ENCODE measurements at regions not wholly inside any gene's neighbourhood (a gene's known extent, or its start where the extent isn't known, plus 50 kb on each side); places are given as distances from the start of the nearest gene placed in this dataset.

DNA sequence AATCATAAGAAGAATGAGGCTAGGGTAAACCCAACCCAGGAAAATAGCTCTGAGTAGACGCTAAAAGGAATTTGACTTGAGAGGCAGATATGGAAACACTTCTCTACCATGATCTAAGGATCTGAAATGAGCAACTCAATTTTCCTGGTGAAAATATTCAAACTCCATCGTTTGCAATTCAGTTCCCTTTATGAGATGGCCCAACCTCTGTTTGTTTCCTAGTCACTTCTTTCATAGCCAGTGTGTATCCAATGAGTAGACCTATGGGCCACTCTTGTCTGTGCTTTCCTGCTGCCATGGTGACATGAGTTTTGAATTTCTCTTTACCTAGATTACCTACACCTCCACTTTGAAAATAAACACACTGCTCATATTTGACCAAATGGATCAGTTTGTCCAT is 176.2 kb upstream of the GPRIN3 start:
- H3K4me3 ChIP-seq, result no peak overlapping the region
- no peaks in the 10 kb centered on the region for H3K36me3 ChIP-seq
- DNase-seq (no peak), ATAC-seq (no peak)
- TF ChIP-seq, protein P1, sequence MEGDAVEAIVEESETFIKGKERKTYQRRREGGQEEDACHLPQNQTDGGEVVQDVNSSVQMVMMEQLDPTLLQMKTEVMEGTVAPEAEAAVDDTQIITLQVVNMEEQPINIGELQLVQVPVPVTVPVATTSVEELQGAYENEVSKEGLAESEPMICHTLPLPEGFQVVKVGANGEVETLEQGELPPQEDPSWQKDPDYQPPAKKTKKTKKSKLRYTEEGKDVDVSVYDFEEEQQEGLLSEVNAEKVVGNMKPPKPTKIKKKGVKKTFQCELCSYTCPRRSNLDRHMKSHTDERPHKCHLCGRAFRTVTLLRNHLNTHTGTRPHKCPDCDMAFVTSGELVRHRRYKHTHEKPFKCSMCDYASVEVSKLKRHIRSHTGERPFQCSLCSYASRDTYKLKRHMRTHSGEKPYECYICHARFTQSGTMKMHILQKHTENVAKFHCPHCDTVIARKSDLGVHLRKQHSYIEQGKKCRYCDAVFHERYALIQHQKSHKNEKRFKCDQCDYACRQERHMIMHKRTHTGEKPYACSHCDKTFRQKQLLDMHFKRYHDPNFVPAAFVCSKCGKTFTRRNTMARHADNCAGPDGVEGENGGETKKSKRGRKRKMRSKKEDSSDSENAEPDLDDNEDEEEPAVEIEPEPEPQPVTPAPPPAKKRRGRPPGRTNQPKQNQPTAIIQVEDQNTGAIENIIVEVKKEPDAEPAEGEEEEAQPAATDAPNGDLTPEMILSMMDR (IDR thresholded peaks at IDR 0.05), result no peak
- no peak for TF ChIP-seq POLR2A (IDR thresholded peaks at IDR 0.05)
- H3K4me1 ChIP-seq, result no peaks in the 10 kb centered on the region
- 80 to 89% (median 83%) methylated on average over 2 of the region's 2 CpGs for WGBS, 4 donors
- H3K27ac ChIP-seq, result no peak overlapping the region
- intact Hi-C loops (cut with DNase I), result loop anchor here in 5 of 10 donors (5.0 to 10.0 kb wide), 4 partner anchors 391 to 421 kb away; partner anchors contain the start of gene MMRN1 (in 1 of the 5)
- H3K27me3 ChIP-seq, result no peaks in the 10 kb centered on the region
- peaks cover 0 to 17% (median 0%) of the 10 kb centered on the region in 12 donors for H3K9me3 ChIP-seq

DNA sequence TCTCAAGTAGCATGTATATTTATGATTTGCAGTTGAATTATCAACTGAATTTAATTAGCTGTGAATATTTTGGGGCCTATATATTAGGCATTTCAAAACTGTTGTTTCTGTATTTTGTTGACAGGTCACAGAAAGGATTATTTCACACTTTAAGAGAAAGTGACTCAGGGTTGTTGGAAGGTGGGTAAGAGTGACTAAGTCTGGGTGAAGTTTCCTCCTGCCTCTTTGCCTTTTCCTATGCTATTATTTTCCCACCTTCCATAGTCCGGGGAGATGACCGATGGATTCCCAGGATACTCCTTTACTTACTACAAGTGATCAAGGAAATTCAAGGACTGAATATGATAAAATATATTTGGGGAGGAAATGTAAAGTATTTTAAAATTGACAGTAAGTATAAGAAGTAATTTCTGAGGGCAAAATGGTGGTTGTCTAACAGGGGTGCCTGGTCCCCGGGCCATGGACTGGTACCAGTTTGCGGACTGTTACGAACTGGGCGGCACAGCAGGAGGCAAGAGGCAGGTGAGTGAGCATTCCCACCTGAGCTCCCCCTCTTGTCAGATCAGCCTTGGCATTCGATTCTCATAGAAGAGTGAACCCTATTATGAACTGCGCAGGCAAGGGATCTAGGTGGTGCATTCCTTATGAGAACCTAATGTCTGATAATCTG is 175.5 kb upstream of the GPRIN3 start:
- intact Hi-C loops (cut with DNase I), result loop anchor here in 5 of 10 donors (5.0 to 10.0 kb wide), 4 partner anchors 392 to 422 kb away; partner anchors contain the start of gene MMRN1 (in 1 of the 5)
- no peak for DNase-seq
- Histone ChIP-seq H3K9me3 (peaks cover 0 to 17% (median 0%) of the 10 kb centered on the region in 12 donors), H3K36me3 (no peaks in the 10 kb centered on the region), H3K27ac (no peak overlapping the region), H3K27me3 (no peaks in the 10 kb centered on the region), H3K4me1 (no peaks in the 10 kb centered on the region), H3K4me3 (no peak overlapping the region)
- WGBS, 4 donors, result 89 to 95% (median 93%) methylated on average over 8 of the region's 8 CpGs
- TF ChIP-seq, protein P1 (IDR thresholded peaks at IDR 0.05), result no peak
- no peak for TF ChIP-seq POLR2A (IDR thresholded peaks at IDR 0.05)
- ATAC-seq, result no peak

- DNase-seq (no peak), ATAC-seq (peak in 3 of 4 donors; percentile 45 to 70 (median 64))
- Histone ChIP-seq H3K36me3 (no peaks in the 10 kb centered on the region), H3K9me3 (peaks cover 0 to 17% (median 0%) of the 10 kb centered on the region in 12 donors), H3K4me1 (no peaks in the 10 kb centered on the region), H3K4me3 (no peak overlapping the region), H3K27ac (no peak overlapping the region), H3K27me3 (no peaks in the 10 kb centered on the region)
- intact Hi-C loops (cut with DNase I), result loop anchor here in 5 of 10 donors (5.0 to 10.0 kb wide), 4 partner anchors 393 to 423 kb away; partner anchors contain the start of gene MMRN1 (in 1 of the 5)
- no peak for TF ChIP-seq POLR2A (IDR thresholded peaks at IDR 0.05)
- TF ChIP-seq, protein P1 (IDR thresholded peaks at IDR 0.05), result peak in 5 of 12 donors; percentile 9 to 33 (median 26)
Observed at GRCh38 chr4:89482251-89482650, 174.7 kb upstream of the GPRIN3 start.

DNA sequence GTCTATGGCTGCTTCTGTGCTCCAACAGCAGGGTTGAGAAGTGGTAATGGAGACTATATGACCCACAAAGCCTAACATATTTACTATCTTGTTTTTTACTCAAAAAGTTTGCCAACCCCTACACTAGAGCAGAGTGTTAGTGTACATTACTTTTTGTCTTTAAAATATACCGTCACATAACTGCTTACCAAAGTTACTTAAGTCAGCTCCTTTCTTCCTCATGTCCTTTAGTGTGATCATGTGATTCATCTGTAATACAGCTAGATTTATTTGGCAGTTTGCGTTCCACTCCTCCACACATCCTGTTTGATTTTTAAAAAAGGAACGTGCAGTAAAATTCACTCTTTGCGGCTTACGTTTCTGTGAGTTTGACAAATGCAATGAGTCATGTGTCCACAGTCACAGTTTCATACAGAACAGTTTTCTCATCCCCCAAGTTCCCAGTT is 162.4 kb upstream of the GPRIN3 start:
- intact Hi-C loops (cut with DNase I), result no loop called here
- DNase-seq (no peak), ATAC-seq (peak; percentile 37 to 58 (median 46))
- no peaks in the 10 kb centered on the region for H3K9me3 ChIP-seq
- peak overlapping the region in 1 of 12 donors; percentile 1 for H3K4me3 ChIP-seq
- TF ChIP-seq, protein P1 (IDR thresholded peaks at IDR 0.05), result no peak
- no peak for TF ChIP-seq POLR2A (IDR thresholded peaks at IDR 0.05)
- 35 to 45% (median 41%) methylated on average over 5 of the region's 5 CpGs for WGBS, 4 donors
- no peaks in the 10 kb centered on the region for H3K36me3 ChIP-seq
- peak overlapping the region in 2 of 12 donors; percentile 27 to 80 for H3K27ac ChIP-seq
- peaks cover 0 to 19% (median 0%) of the 10 kb centered on the region in 12 donors for H3K4me1 ChIP-seq
- no peaks in the 10 kb centered on the region for H3K27me3 ChIP-seq

Measured in heart left ventricle (tissue), 16 donors.